Cardiac muscle cell (in vitro differentiated cells and primary cell): ENCODE measurements at regions not wholly inside any gene's neighbourhood (a gene's known extent, or its start where the extent isn't known, plus 50 kb on each side); places are given as distances from the start of the nearest gene placed in this dataset.

Experiments
- DNase-seq, 2 donors: peaks; one replicate each; pipeline versions ENCODE4 v3.0.0 to v3.0.0-alpha.2; 2010 to 2017; ENCODE audit warnings: low read depth in 1 of 2, low spot score in 1 of 2
- H3K27ac ChIP-seq: fragments of 200-600 bp; sonication (generic); 2 replicates; pipeline ENCODE4 v1.5.1; 2016
- H3K27me3 ChIP-seq: fragments of 200-600 bp; sonication (generic); 2 replicates; pipeline ENCODE4 v1.6.0; 2016; ENCODE audit warnings: control low read depth
- H3K36me3 ChIP-seq: fragments of 200-600 bp; sonication (generic); 2 replicates; pipeline ENCODE4 v1.5.1; 2016; ENCODE audit warnings: control low read depth
- H3K4me1 ChIP-seq: fragments of 200-600 bp; sonication (generic); 2 replicates; pipeline ENCODE4 v1.8.1; 2017; ENCODE audit warnings: low read depth, mild to moderate bottlenecking, mixed run types
- H3K4me3 ChIP-seq: fragments of 200-600 bp; sonication (generic); 2 replicates; pipeline ENCODE4 v1.5.1; 2016; ENCODE audit warnings: mild to moderate bottlenecking
- H3K9me3 ChIP-seq: fragments of 200-600 bp; sonication (generic); 2 replicates; pipeline ENCODE4 v1.5.1; 2017; ENCODE audit warnings: low read depth, mild to moderate bottlenecking, control low read depth
- CTCF ChIP-seq: IDR thresholded peaks from 2 replicates; pipeline ENCODE4 v1.5.1; 2012; ENCODE audit warnings: low read depth, mild to moderate bottlenecking, low read length

- DNase-seq, result no peak
- H3K9me3 ChIP-seq, result no peaks in the 10 kb centered on the region
- no peaks in the 10 kb centered on the region for H3K27me3 ChIP-seq
- no peak for TF ChIP-seq CTCF
- no peaks in the 10 kb centered on the region for H3K36me3 ChIP-seq
- no peak overlapping the region for H3K27ac ChIP-seq
- no peaks in the 10 kb centered on the region for H3K4me1 ChIP-seq
- H3K4me3 ChIP-seq, result no peak overlapping the region
These were observed 407.9 kb upstream of the SHH start for GRCh38 chr7:156220078-156220605.

GRCh38 chr7:156219307-156220077 lies 407.2 kb upstream of the SHH start:
- no peaks in the 10 kb centered on the region for H3K36me3 ChIP-seq
- no peaks in the 10 kb centered on the region for H3K4me1 ChIP-seq
- no peak overlapping the region for H3K4me3 ChIP-seq
- no peak for TF ChIP-seq CTCF
- H3K9me3 ChIP-seq, result no peaks in the 10 kb centered on the region
- H3K27me3 ChIP-seq, result no peaks in the 10 kb centered on the region
- no peak overlapping the region for H3K27ac ChIP-seq
- no peak for DNase-seq

- Histone ChIP-seq H3K27me3 (no peaks in the 10 kb centered on the region), H3K4me3 (no peak overlapping the region), H3K4me1 (no peaks in the 10 kb centered on the region), H3K36me3 (no peaks in the 10 kb centered on the region), H3K27ac (no peak overlapping the region), H3K9me3 (no peaks in the 10 kb centered on the region)
- TF ChIP-seq CTCF, result no peak
- DNase-seq, result no peak
These were observed 406.5 kb upstream of the SHH start for GRCh38 chr7:156218544-156219306.

- no peaks in the 10 kb centered on the region for H3K4me1 ChIP-seq
- TF ChIP-seq CTCF, result no peak
- no peaks in the 10 kb centered on the region for H3K9me3 ChIP-seq
- no peak for DNase-seq
- no peak overlapping the region for H3K4me3 ChIP-seq
- no peaks in the 10 kb centered on the region for H3K36me3 ChIP-seq
- H3K27me3 ChIP-seq, result no peaks in the 10 kb centered on the region
- no peak overlapping the region for H3K27ac ChIP-seq
These were observed 405.5 kb upstream of the SHH start for GRCh38 chr7:156217803-156218202.

GRCh38 chr7:156209087-156209486 lies 396.8 kb upstream of the SHH start:
- H3K4me1 ChIP-seq, result no peaks in the 10 kb centered on the region
- no peak for TF ChIP-seq CTCF
- no peaks in the 10 kb centered on the region for H3K27me3 ChIP-seq
- H3K27ac ChIP-seq, result no peak overlapping the region
- DNase-seq, result no peak
- no peaks in the 10 kb centered on the region for H3K36me3 ChIP-seq
- no peaks in the 10 kb centered on the region for H3K9me3 ChIP-seq
- H3K4me3 ChIP-seq, result no peak overlapping the region
